Naive thymus-derived CD4-positive, alpha-beta T cell (primary cell): ENCODE measurements at regions not wholly inside any gene's neighbourhood (a gene's known extent, or its start where the extent isn't known, plus 50 kb on each side); places are given as distances from the start of the nearest gene placed in this dataset.
"Not testable (repeated sequence)": the region's sequence is repeated elsewhere in the genome, so short reads cannot be mapped to it uniquely, and the experiment has no call there.

Experiments
- ATAC-seq: fragments of 150-1000 bp; cut with Tn5 transposase; 2 replicates; pipeline ENCODE4 v1.10.0; 2021; ENCODE audit warnings: mild to moderate bottlenecking, moderate library complexity
- CTCF ChIA-PET: fragments of 350-600 bp; sonication (Branson Sonifier 250); formaldehyde crosslinking; loops from one replicate; lab custom pipeline; 2021; ENCODE audit warnings: antibody characterized with exemption; lab: Charles Lee
- POLR2A ChIA-PET: fragments of 350-600 bp; sonication (Branson Sonifier 250); formaldehyde crosslinking; loops from one replicate; lab custom pipeline; 2021; ENCODE audit warnings: antibody characterized with exemption, inconsistent platforms; lab: Charles Lee
- DNase-seq, 9 donors: peaks; one replicate each; pipeline versions ENCODE4 v3.0.0 to v3.0.0-alpha.2; 2020 to 2022; ENCODE audit warnings: mixed read lengths in 1 of 9
- H3K27ac ChIP-seq: one replicate; pipeline ENCODE4 v1.7.0; 2013; ENCODE audit warnings: mild to moderate bottlenecking, low read depth, low read length, moderate library complexity
- H3K27me3 ChIP-seq, 2 donors: one replicate each; pipeline ENCODE4 v1.7.0; 2013; ENCODE audit warnings: low read length in 2 of 2, mild to moderate bottlenecking in 2 of 2, moderate library complexity in 2 of 2; ENCODE audit not compliant: control insufficient read depth in 2 of 2, insufficient read depth in 2 of 2
- H3K36me3 ChIP-seq, 3 experiments: 1 replicate in 2 of 3; 2 replicates in 1 of 3; pipeline ENCODE4 v1.7.0; 2013; ENCODE audit warnings: low read length in 3 of 3, mild to moderate bottlenecking in 3 of 3, moderate library complexity in 1 of 3; ENCODE audit not compliant: insufficient read depth in 3 of 3, control insufficient read depth in 2 of 3
- H3K4me1 ChIP-seq, 2 donors: one replicate each; pipeline ENCODE4 v1.7.0; 2013; ENCODE audit warnings: low read length in 2 of 2, mild to moderate bottlenecking in 2 of 2, moderate library complexity in 1 of 2; ENCODE audit not compliant: control insufficient read depth in 2 of 2, insufficient read depth in 2 of 2
- H3K4me3 ChIP-seq: 2 replicates; pipeline ENCODE4 v1.7.0; 2013; ENCODE audit warnings: mild to moderate bottlenecking, low read length
- H3K9me3 ChIP-seq, 3 experiments: 1 replicate in 2 of 3; 2 replicates in 1 of 3; pipeline ENCODE4 v1.7.0; 2013; ENCODE audit warnings: low read length in 3 of 3; ENCODE audit not compliant: control insufficient read depth in 2 of 3
- H3K27ac Mint-ChIP-seq, 9 donors: one replicate each; pipeline ENCODE4 v1.8.0; 2020 to 2022; ENCODE audit warnings: mixed read lengths in 9 of 9, mild to moderate bottlenecking in 8 of 9, moderate library complexity in 5 of 9, inconsistent platforms in 2 of 9
- H3K27me3 Mint-ChIP-seq, 5 donors: one replicate each; pipeline ENCODE4 v1.8.0; 2021 to 2022; ENCODE audit warnings: mixed read lengths in 5 of 5, mild to moderate bottlenecking in 1 of 5
- H3K36me3 Mint-ChIP-seq, 5 donors: one replicate each; pipeline ENCODE4 v1.8.0; 2020 to 2022; ENCODE audit warnings: mixed read lengths in 5 of 5, mild to moderate bottlenecking in 3 of 5, inconsistent platforms in 1 of 5
- H3K4me1 Mint-ChIP-seq, 7 donors: one replicate each; pipeline ENCODE4 v1.8.0; 2020 to 2022; ENCODE audit warnings: mixed read lengths in 7 of 7, mild to moderate bottlenecking in 3 of 7, inconsistent platforms in 1 of 7
- H3K4me3 Mint-ChIP-seq, 10 donors: one replicate each; pipeline ENCODE4 v1.8.0; 2020 to 2022; ENCODE audit warnings: mild to moderate bottlenecking in 10 of 10, mixed read lengths in 10 of 10, moderate library complexity in 6 of 10, inconsistent platforms in 2 of 10
- H3K9me3 Mint-ChIP-seq, 11 donors: one replicate each; pipeline ENCODE4 v1.8.0; 2020 to 2022; ENCODE audit warnings: mixed read lengths in 11 of 11, mild to moderate bottlenecking in 4 of 11, inconsistent platforms in 1 of 11, moderate library complexity in 1 of 11
- intact Hi-C, 2 donors: fragments of 100-400 bp; cut with micrococcal nuclease; formaldehyde crosslinking; loops; one replicate each; pipeline ENCODE4 v1.15.1; 2023

- H3K4me1 ChIP-seq, result no peaks in the 10 kb centered on the region
- intact Hi-C loops, result no loop called here
- H3K4me3 ChIP-seq, result no peak overlapping the region
- no peaks in the 10 kb centered on the region for H3K27me3 ChIP-seq
- Mint-ChIP-seq H3K9me3 (peaks cover 0 to 23% (median 4%) of the 10 kb centered on the region in 11 donors), H3K4me3 (no peak overlapping the region), H3K4me1 (no peaks in the 10 kb centered on the region), H3K36me3 (no peaks in the 10 kb centered on the region), H3K27ac (no peak overlapping the region), H3K27me3 (no peaks in the 10 kb centered on the region)
- no peak for ATAC-seq
- H3K36me3 ChIP-seq, result no peaks in the 10 kb centered on the region
- POLR2A ChIA-PET, result no interaction called here
- no peak for DNase-seq
- H3K27ac ChIP-seq, result no peak overlapping the region
- CTCF ChIA-PET, result no interaction called here
- H3K9me3 ChIP-seq, result no peaks in the 10 kb centered on the region
These were observed 512.1 kb upstream of the ROBO2 start for GRCh38 chr3:76527773-76528172.

GRCh38 chr3:76532158-76532822 is 507.6 kb upstream of the ROBO2 start:
- DNase-seq (no peak), ATAC-seq (no peak)
- H3K36me3 ChIP-seq, result no peaks in the 10 kb centered on the region
- no peaks in the 10 kb centered on the region for H3K27me3 Mint-ChIP-seq
- no peaks in the 10 kb centered on the region for H3K36me3 Mint-ChIP-seq
- no peaks in the 10 kb centered on the region for H3K4me1 Mint-ChIP-seq
- intact Hi-C loops, result no loop called here
- POLR2A ChIA-PET, result no interaction called here
- no peaks in the 10 kb centered on the region for H3K9me3 ChIP-seq
- H3K4me3 ChIP-seq, result no peak overlapping the region
- H3K4me1 ChIP-seq, result no peaks in the 10 kb centered on the region
- H3K9me3 Mint-ChIP-seq, result peaks cover 0 to 26% (median 17%) of the 10 kb centered on the region in 11 donors
- H3K27ac ChIP-seq, result no peak overlapping the region
- no peaks in the 10 kb centered on the region for H3K27me3 ChIP-seq
- no peak overlapping the region for H3K4me3 Mint-ChIP-seq
- H3K27ac Mint-ChIP-seq, result no peak overlapping the region
- CTCF ChIA-PET, result no interaction called here

GRCh38 chr3:76533710-76534109 is 506.2 kb upstream of the ROBO2 start:
- H3K27ac ChIP-seq, intact Hi-C loops, CTCF ChIA-PET, POLR2A ChIA-PET, H3K27me3 ChIP-seq, H3K9me3 ChIP-seq, H3K36me3 Mint-ChIP-seq, H3K36me3 ChIP-seq, H3K4me1 Mint-ChIP-seq, ATAC-seq, H3K4me3 ChIP-seq, H3K27me3 Mint-ChIP-seq, H3K27ac Mint-ChIP-seq, DNase-seq, H3K4me3 Mint-ChIP-seq, H3K4me1 ChIP-seq: not testable (repeated sequence)
- H3K9me3 Mint-ChIP-seq, result peaks cover 0 to 26% (median 17%) of the 10 kb centered on the region in 11 donors

- H3K36me3 ChIP-seq, ATAC-seq, H3K4me3 Mint-ChIP-seq, CTCF ChIA-PET, H3K27me3 Mint-ChIP-seq, H3K4me1 Mint-ChIP-seq, H3K9me3 ChIP-seq, H3K27ac ChIP-seq, DNase-seq, H3K4me3 ChIP-seq, H3K36me3 Mint-ChIP-seq, intact Hi-C loops, H3K27ac Mint-ChIP-seq, H3K4me1 ChIP-seq, H3K27me3 ChIP-seq, POLR2A ChIA-PET: not testable (repeated sequence)
- peaks cover 0 to 22% (median 15%) of the 10 kb centered on the region in 11 donors for H3K9me3 Mint-ChIP-seq
These were observed 502.0 kb upstream of the ROBO2 start for GRCh38 chr3:76537857-76538256.

- Histone ChIP-seq H3K4me1 (no peaks in the 10 kb centered on the region), H3K27ac (no peak overlapping the region), H3K36me3 (no peaks in the 10 kb centered on the region), H3K27me3 (no peaks in the 10 kb centered on the region), H3K4me3 (no peak overlapping the region), H3K9me3 (no peaks in the 10 kb centered on the region)
- ChIA-PET CTCF (interaction anchor here (0.6 kb wide), 1 partner anchor 10 kb away, joined by 3 read pairs; no protein-coding TSS in a partner anchor), POLR2A (no interaction called here)
- Mint-ChIP-seq H3K4me3 (no peak overlapping the region), H3K9me3 (peaks cover 0 to 19% (median 5%) of the 10 kb centered on the region in 11 donors), H3K4me1 (no peaks in the 10 kb centered on the region), H3K36me3 (no peaks in the 10 kb centered on the region), H3K27me3 (no peaks in the 10 kb centered on the region), H3K27ac (no peak overlapping the region)
- intact Hi-C loops, result no loop called here
- DNase-seq (no peak), ATAC-seq (no peak)
These were observed 492.2 kb upstream of the ROBO2 start for GRCh38 chr3:76547674-76548073.

- H3K9me3 Mint-ChIP-seq, result peaks cover 0 to 12% (median 2%) of the 10 kb centered on the region in 11 donors
- H3K4me1 Mint-ChIP-seq, result peaks cover 0 to 1% (median 0%) of the 10 kb centered on the region in 7 donors
- Histone ChIP-seq H3K4me1 (no peaks in the 10 kb centered on the region), H3K4me3 (no peak overlapping the region), H3K36me3 (no peaks in the 10 kb centered on the region), H3K9me3 (no peaks in the 10 kb centered on the region), H3K27ac (no peak overlapping the region), H3K27me3 (no peaks in the 10 kb centered on the region)
- ChIA-PET POLR2A (no interaction called here), CTCF (interaction anchor here (0.7 kb wide), 1 partner anchor 310 kb away, joined by 3 read pairs; no protein-coding TSS in a partner anchor)
- intact Hi-C loops, result no loop called here
- no peak overlapping the region for H3K4me3 Mint-ChIP-seq
- no peak for DNase-seq
- no peak overlapping the region for H3K27ac Mint-ChIP-seq
- no peak for ATAC-seq
- H3K27me3 Mint-ChIP-seq, result no peaks in the 10 kb centered on the region
- no peaks in the 10 kb centered on the region for H3K36me3 Mint-ChIP-seq
These were observed 489.2 kb upstream of the ROBO2 start for GRCh38 chr3:76550522-76551201.

- no peak overlapping the region for H3K4me3 ChIP-seq
- ChIA-PET CTCF (no interaction called here), POLR2A (no interaction called here)
- Mint-ChIP-seq H3K27me3 (no peaks in the 10 kb centered on the region), H3K27ac (no peak overlapping the region), H3K9me3 (peaks cover 0 to 12% (median 2%) of the 10 kb centered on the region in 11 donors), H3K4me1 (peaks cover 0 to 1% (median 0%) of the 10 kb centered on the region in 7 donors), H3K36me3 (no peaks in the 10 kb centered on the region), H3K4me3 (no peak overlapping the region)
- DNase-seq (no peak), ATAC-seq (no peak)
- no peaks in the 10 kb centered on the region for H3K4me1 ChIP-seq
- no peaks in the 10 kb centered on the region for H3K27me3 ChIP-seq
- H3K36me3 ChIP-seq, result no peaks in the 10 kb centered on the region
- H3K9me3 ChIP-seq, result no peaks in the 10 kb centered on the region
- H3K27ac ChIP-seq, result no peak overlapping the region
- intact Hi-C loops, result no loop called here
These were observed 488.2 kb upstream of the ROBO2 start for GRCh38 chr3:76551739-76552138.
